ENCODE measurements at regions not wholly inside any gene's neighbourhood (a gene's known extent, or its start where the extent isn't known, plus 50 kb on each side); places are given as distances from the start of the nearest gene placed in this dataset.

DNA sequence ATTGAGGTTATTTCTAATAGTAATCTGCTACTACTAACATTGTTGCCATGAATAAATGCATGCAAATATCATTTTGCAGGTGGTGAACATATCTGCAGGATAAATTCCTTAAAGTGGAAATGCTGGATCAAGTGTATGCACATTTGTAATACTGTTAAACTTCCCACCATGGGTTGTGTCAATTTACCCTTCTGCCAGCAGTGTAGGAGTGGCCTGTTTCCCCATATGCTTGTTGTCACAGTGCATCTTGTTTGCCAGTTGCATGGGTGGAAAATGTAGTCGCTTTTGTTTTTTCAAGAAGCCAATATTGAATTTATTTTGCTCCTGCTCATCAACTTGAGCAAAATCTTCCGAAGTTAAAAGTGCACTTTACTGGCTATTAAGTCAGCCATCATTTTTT, 139.0 kb upstream of the ACKR3 start:
- Histone ChIP-seq H4K20me1 (ENCODE audit: control insufficient read depth, extremely low read depth, insufficient read depth, low read length) (no peaks in the 10 kb centered on the region), H3K4me3 (ENCODE audit: control insufficient read depth in 2 of 3, extremely low read depth in 1 of 3, insufficient read depth in 2 of 3, low read depth in 1 of 3, low read length in 3 of 3) (no peak overlapping the region), H2AFZ (ENCODE audit: control insufficient read depth, low read length) (no peak overlapping the region), H3K27me3 (ENCODE audit: control insufficient read depth, extremely low read depth, insufficient read depth, low read length) (no peaks in the 10 kb centered on the region), H3K4me2 (ENCODE audit: control insufficient read depth, extremely low read depth, insufficient read depth, low read depth, low read length) (no peak overlapping the region), H3K4me1 (ENCODE audit: control insufficient read depth, extremely low read depth, insufficient read depth, low read length) (no peaks in the 10 kb centered on the region), H3K27ac (ENCODE audit: control insufficient read depth, insufficient read depth, low read length) (no peak overlapping the region), H3K9ac (ENCODE audit: control insufficient read depth, extremely low read depth, insufficient read depth, low read length) (no peak overlapping the region), H3K36me3 (ENCODE audit: control insufficient read depth in 2 of 2, extremely low read depth in 1 of 2, insufficient read depth in 2 of 2, low read length in 2 of 2) (no peaks in the 10 kb centered on the region), H3K9me3 (ENCODE audit: control insufficient read depth, low read depth, low read length) (no peaks in the 10 kb centered on the region), H3K79me2 (ENCODE audit: control insufficient read depth, insufficient read depth, low read length) (no peaks in the 10 kb centered on the region), H3K9me1 (ENCODE audit: control insufficient read depth, extremely low read depth, insufficient read depth, low read length) (no peaks in the 10 kb centered on the region)
- no peak for FAIRE-seq
- no peak for DNase-seq (ENCODE audit: low read depth, low spot score)
- TF ChIP-seq CTCF (optimal IDR thresholded peaks at IDR 0.05 in 1 of 3, IDR thresholded peaks at IDR 0.05 in 1 of 3, conservative IDR thresholded peaks at IDR 0.05 in 1 of 3; ENCODE audit: extremely low read depth in 1 of 3, insufficient read depth in 2 of 3, low read length in 3 of 3) (no peak), EZH2 (IDR thresholded peaks at IDR 0.05; ENCODE audit: low read length) (no peak)
- dilution Hi-C loops (cut with MboI; ENCODE audit: extremely low pct_ligation_motif_present, low sequenced_read_pairs): no loop called here

GRCh38 chr2:236434593-236434992, 135.0 kb upstream of the ACKR3 start:
- Histone ChIP-seq H3K79me2 (ENCODE audit: control insufficient read depth, insufficient read depth, low read length) (no peaks in the 10 kb centered on the region), H3K4me3 (ENCODE audit: control insufficient read depth in 2 of 3, extremely low read depth in 1 of 3, insufficient read depth in 2 of 3, low read depth in 1 of 3, low read length in 3 of 3) (no peak overlapping the region), H3K9ac (ENCODE audit: control insufficient read depth, extremely low read depth, insufficient read depth, low read length) (no peak overlapping the region), H2AFZ (ENCODE audit: control insufficient read depth, low read length) (no peak overlapping the region), H4K20me1 (ENCODE audit: control insufficient read depth, extremely low read depth, insufficient read depth, low read length) (no peaks in the 10 kb centered on the region), H3K27me3 (ENCODE audit: control insufficient read depth, extremely low read depth, insufficient read depth, low read length) (no peaks in the 10 kb centered on the region), H3K27ac (ENCODE audit: control insufficient read depth, insufficient read depth, low read length) (no peak overlapping the region), H3K4me1 (ENCODE audit: control insufficient read depth, extremely low read depth, insufficient read depth, low read length) (no peaks in the 10 kb centered on the region), H3K4me2 (ENCODE audit: control insufficient read depth, extremely low read depth, insufficient read depth, low read depth, low read length) (no peak overlapping the region), H3K9me3 (ENCODE audit: control insufficient read depth, low read depth, low read length) (no peaks in the 10 kb centered on the region), H3K9me1 (ENCODE audit: control insufficient read depth, extremely low read depth, insufficient read depth, low read length) (no peaks in the 10 kb centered on the region), H3K36me3 (ENCODE audit: control insufficient read depth in 2 of 2, extremely low read depth in 1 of 2, insufficient read depth in 2 of 2, low read length in 2 of 2) (no peaks in the 10 kb centered on the region)
- TF ChIP-seq EZH2 (IDR thresholded peaks at IDR 0.05; ENCODE audit: low read length): no peak
- TF ChIP-seq CTCF (optimal IDR thresholded peaks at IDR 0.05 in 1 of 3, IDR thresholded peaks at IDR 0.05 in 1 of 3, conservative IDR thresholded peaks at IDR 0.05 in 1 of 3; ENCODE audit: extremely low read depth in 1 of 3, insufficient read depth in 2 of 3, low read length in 3 of 3): no peak
- DNase-seq (ENCODE audit: low read depth, low spot score): no peak
- dilution Hi-C loops (cut with MboI; ENCODE audit: extremely low pct_ligation_motif_present, low sequenced_read_pairs): no loop called here
- FAIRE-seq: no peak

All from keratinocyte (primary cell).